HCT116 (cell line): ENCODE measurements at regions not wholly inside any gene's neighbourhood (a gene's known extent, or its start where the extent isn't known, plus 50 kb on each side); places are given as distances from the start of the nearest gene placed in this dataset.

Source experiments
- ATAC-seq: fragments of 200-7000 bp; cut with Tn5 transposase; 2 replicates; pipeline ENCODE4 v1.9.1; 2020; ENCODE audit warnings: mild to moderate bottlenecking, moderate library complexity
- BruUV-seq: library from RNA; stranded (reverse); fragments of 400-500 nt; replicated peaks from 2 replicates; lab custom pipeline; 2021; lab: Mats Ljungman, UMichigan
- CTCF ChIA-PET: fragments of 300-600 bp; sonication (Branson Sonifier 250); formaldehyde crosslinking; loops from one replicate; lab custom pipeline; 2021; ENCODE audit warnings: antibody characterized with exemption; lab: Charles Lee
- POLR2A ChIA-PET: fragments of 300-600, 350-600 bp; sonication (Branson Sonifier 250); formaldehyde crosslinking; loops from one replicate; lab custom pipeline; 2021; ENCODE audit warnings: antibody characterized with exemption; lab: Charles Lee
- RAD21 ChIA-PET, 2 experiments: fragments of 300-600 bp; sonication (Branson Sonifier 250); formaldehyde crosslinking; loops; one replicate each; lab custom pipeline; 2023; ENCODE audit warnings: low total read pairs in 2 of 2; ENCODE audit not compliant: uncharacterized antibody in 2 of 2, unreplicated experiment in 2 of 2, low non-redundant PET in 1 of 2; lab: Charles Lee
- DNase-seq: peaks from one replicate; pipeline ENCODE4 v3.0.0-alpha.2; 2010; ENCODE audit warnings: low read depth, low spot score
- H2AFZ ChIP-seq: fragments of 200-600 bp; shearing (Covaris generic), sonication (generic); 2 replicates; pipeline ENCODE4 v1.6.1; 2017; ENCODE audit warnings: low read depth, mixed run types, mixed read lengths, antibody characterized with exemption, low read length; ENCODE audit not compliant: poor library complexity, severe bottlenecking
- H3K27ac ChIP-seq: 2 replicates; pipeline ENCODE4 v1.5.1; 2012; ENCODE audit warnings: low read depth, low read length
- H3K27me3 ChIP-seq: fragments of 200-600 bp; sonication (generic); 2 replicates; pipeline ENCODE4 v1.6.1; 2016; ENCODE audit warnings: mixed run types, low read length, mixed read lengths; ENCODE audit not compliant: insufficient read depth
- H3K36me3 ChIP-seq, 2 experiments: fragments of 200-500 bp in 1 of 2; fragments of 200-600 bp in 1 of 2; sonication (Bioruptor generic) in 1 of 2; sonication (generic) in 1 of 2; 2 replicates each; pipeline versions ENCODE4 v1.5.1 to v1.6.1; 2014 to 2016; ENCODE audit warnings: low read length in 2 of 2, inconsistent platforms in 1 of 2, mixed read lengths in 1 of 2, mixed run types in 1 of 2; ENCODE audit not compliant: insufficient read depth in 2 of 2, control insufficient read depth in 1 of 2
- H3K4me1 ChIP-seq, 2 experiments: fragments of 200-600 bp in 1 of 2; sonication (generic) in 1 of 2; 2 replicates each; pipeline versions ENCODE4 v1.5.1 to v1.6.1; 2012 to 2017; ENCODE audit warnings: low read length in 2 of 2, inconsistent platforms in 1 of 2, mild to moderate bottlenecking in 1 of 2, mixed read lengths in 1 of 2, mixed run types in 1 of 2, moderate library complexity in 1 of 2; ENCODE audit not compliant: insufficient read depth in 2 of 2, control insufficient read depth in 1 of 2
- H3K4me2 ChIP-seq: fragments of 200-600 bp; sonication (generic); 2 replicates; pipeline ENCODE4 v1.6.1; 2017; ENCODE audit warnings: mixed run types, low read length, mixed read lengths
- H3K4me3 ChIP-seq, 2 experiments: fragments of 200-600 bp in 1 of 2; sonication (generic) in 1 of 2; replicated peaks in 1 of 2; 2 replicates each; pipeline ENCODE4 v1.5.1; 2011 to 2016; ENCODE audit warnings: low read length in 2 of 2, control low read depth in 1 of 2, low read depth in 1 of 2, mild to moderate bottlenecking in 1 of 2, mixed read lengths in 1 of 2, mixed run types in 1 of 2
- H3K79me2 ChIP-seq: fragments of 200-600 bp; sonication (generic); 2 replicates; pipeline ENCODE4 v1.6.1; 2017; ENCODE audit warnings: mild to moderate bottlenecking, mixed run types, low read length, moderate library complexity, mixed read lengths; ENCODE audit not compliant: insufficient read depth
- H3K9ac ChIP-seq: fragments of 200-600 bp; sonication (generic); 2 replicates; pipeline ENCODE4 v1.6.1; 2016; ENCODE audit warnings: low read length, mixed read lengths
- H3K9me2 ChIP-seq: fragments of 200-600 bp; sonication (generic), shearing (Covaris generic); 2 replicates; pipeline ENCODE4 v1.6.1; 2017; ENCODE audit warnings: mixed run types, mild to moderate bottlenecking, moderate library complexity; ENCODE audit not compliant: insufficient read depth
- H3K9me3 ChIP-seq, 2 experiments: fragments of 200-500 bp in 1 of 2; fragments of 200-600 bp in 1 of 2; sonication (Bioruptor generic) in 1 of 2; sonication (generic) in 1 of 2; 2 replicates each; pipeline ENCODE4 v1.6.1; 2014 to 2017; ENCODE audit warnings: low read length in 2 of 2, mixed read lengths in 2 of 2, inconsistent platforms in 1 of 2, low read depth in 1 of 2, mild to moderate bottlenecking in 1 of 2, mixed run types in 1 of 2, moderate library complexity in 1 of 2; ENCODE audit not compliant: control insufficient read depth in 1 of 2, insufficient read depth in 1 of 2
- H4K20me1 ChIP-seq: fragments of 200-600 bp; sonication (generic), shearing (Covaris generic); 2 replicates; pipeline ENCODE4 v1.6.1; 2017; ENCODE audit warnings: mixed run types, mild to moderate bottlenecking, moderate library complexity; ENCODE audit not compliant: insufficient read depth
- ATF3 ChIP-seq: IDR thresholded peaks from 2 replicates; pipeline ENCODE4 v1.6.1; 2012
- CBX3 ChIP-seq: IDR thresholded peaks from 2 replicates; pipeline ENCODE4 v1.6.1; 2012; ENCODE audit warnings: low read depth
- CEBPB ChIP-seq: IDR thresholded peaks from 2 replicates; pipeline ENCODE4 v1.6.1; 2012; ENCODE audit warnings: low read depth
- CTCF ChIP-seq, 3 experiments: fragments of 200-600 bp in 1 of 3; sonication (generic) in 1 of 3; IDR thresholded peaks in 2 of 3; conservative IDR thresholded peaks in 1 of 3; 2 replicates each; pipeline ENCODE4 v1.5.1; 2012 to 2017; ENCODE audit warnings: low read depth in 2 of 3, low read length in 2 of 3, antibody characterized with exemption in 1 of 3, borderline replicate concordance in 1 of 3, control low read depth in 1 of 3, mild to moderate bottlenecking in 1 of 3, mixed read lengths in 1 of 3, mixed run types in 1 of 3, moderate library complexity in 1 of 3; ENCODE audit not compliant: insufficient read depth in 1 of 3
- ELF1 ChIP-seq: IDR thresholded peaks from 2 replicates; pipeline ENCODE4 v1.6.1; 2012; ENCODE audit warnings: low read depth, borderline replicate concordance
- JUND ChIP-seq: IDR thresholded peaks from 2 replicates; pipeline ENCODE4 v1.6.1; 2012
- MAX ChIP-seq: IDR thresholded peaks from 2 replicates; pipeline ENCODE4 v1.6.1; 2012
- POLR2A ChIP-seq: IDR thresholded peaks from 2 replicates; pipeline ENCODE4 v1.7.0; 2011; ENCODE audit warnings: borderline replicate concordance; ENCODE audit not compliant: insufficient read depth, insufficient read length; ENCODE audit errors: extremely low read depth
- REST ChIP-seq: IDR thresholded peaks from 2 replicates; pipeline ENCODE4 v1.6.1; 2012; ENCODE audit warnings: low read depth
- SIN3A ChIP-seq: IDR thresholded peaks from 2 replicates; pipeline ENCODE4 v1.6.1; 2012; ENCODE audit warnings: low read depth
- SRF ChIP-seq: IDR thresholded peaks from 2 replicates; pipeline ENCODE4 v1.6.1; 2012; ENCODE audit warnings: low read depth
- YY1 ChIP-seq: IDR thresholded peaks from 2 replicates; pipeline ENCODE4 v1.6.1; 2011; ENCODE audit warnings: low read length, low read depth, moderate library complexity, mild to moderate bottlenecking; ENCODE audit not compliant: insufficient replicate concordance; ENCODE audit errors: extremely low read depth
- ZFX ChIP-seq: fragments of 450-650 bp; IDR thresholded peaks from 2 replicates; pipeline ENCODE4 v1.6.1; 2017
- ZNF274 ChIP-seq: fragments of 200-500 bp; sonication (Bioruptor generic); IDR thresholded peaks from 2 replicates; pipeline ENCODE4 v1.6.1; 2014; ENCODE audit warnings: mild to moderate bottlenecking, low read depth, low read length, inconsistent platforms
- intact Hi-C: fragments of 100-400 bp; cut with micrococcal nuclease; formaldehyde crosslinking; loops from 2 replicates; pipeline ENCODE4 v1.10.0; 2022

- H3K4me1 ChIP-seq, result no peaks in the 10 kb centered on the region
- POLR2A ChIA-PET, result no interaction called here
These were observed 59.3 kb upstream of the ADAMTS16 start for GRCh38 chr5:5080790-5081189.

More at GRCh38 chr5:5080790-5081189, 59.3 kb upstream of the ADAMTS16 start:
- ATAC-seq (no peak), DNase-seq (no peak)
- no peaks in the 10 kb centered on the region for H3K9me3 ChIP-seq
- H2AFZ ChIP-seq, result no peak overlapping the region
- H3K27ac ChIP-seq, result no peak overlapping the region
- H3K4me3 ChIP-seq, result no peak overlapping the region
- H3K9ac ChIP-seq, result no peak overlapping the region
- intact Hi-C loops, result no loop called here
- CTCF ChIA-PET, result no interaction called here
- H3K4me2 ChIP-seq, result no peak overlapping the region
- H3K79me2 ChIP-seq, result no peaks in the 10 kb centered on the region
- BruUV-seq, result no TSS peak
- no peaks in the 10 kb centered on the region for H3K36me3 ChIP-seq
- RAD21 ChIA-PET, result no interaction called here
- no peak for TF ChIP-seq SIN3A
- no peak for TF ChIP-seq JUND
- TF ChIP-seq ZNF274, result no peak
- no peak for TF ChIP-seq REST
- TF ChIP-seq MAX, result no peak
- no peak for TF ChIP-seq CTCF (IDR thresholded peaks at IDR 0.05 in 2 of 3, conservative IDR thresholded peaks at IDR 0.05 in 1 of 3; ENCODE audit: borderline replicate concordance in 1 of 3, insufficient read depth in 1 of 3, low read depth in 2 of 3, low read length in 2 of 3)
- TF ChIP-seq YY1, result no peak
- no peak for TF ChIP-seq CEBPB
- no peak for TF ChIP-seq SRF
- no peak for TF ChIP-seq ZFX
- TF ChIP-seq POLR2A, result no peak
- no peak for TF ChIP-seq CBX3
- TF ChIP-seq ATF3, result no peak
- TF ChIP-seq ELF1, result no peak
- H3K9me2 ChIP-seq, result no peaks in the 10 kb centered on the region
- H3K27me3 ChIP-seq, result peaks cover 64% of the 10 kb centered on the region
- H4K20me1 ChIP-seq, result no peaks in the 10 kb centered on the region
